CD14-positive monocyte (primary cell): ENCODE measurements at regions not wholly inside any gene's neighbourhood (a gene's known extent, or its start where the extent isn't known, plus 50 kb on each side); places are given as distances from the start of the nearest gene placed in this dataset.
"Not testable (repeated sequence)": the region's sequence is repeated elsewhere in the genome, so short reads cannot be mapped to it uniquely, and the experiment has no call there.

Source experiments
- DNase-seq, 3 donors: peaks; one replicate each; pipeline ENCODE4 v3.0.0-alpha.2; 2011 to 2022
- H2AFZ ChIP-seq: 2 replicates; pipeline ENCODE4 v1.6.0; 2012; ENCODE audit warnings: mild to moderate bottlenecking, low read depth, low read length, inconsistent platforms; ENCODE audit not compliant: insufficient read depth, poor library complexity, severe bottlenecking
- H3K27ac ChIP-seq, 2 donors: 1 replicate in 1 of 2; 2 replicates in 1 of 2; pipeline ENCODE4 v1.5.1; 2012 to 2013; ENCODE audit warnings: low read length in 2 of 2, control low read depth in 1 of 2, inconsistent platforms in 1 of 2, low read depth in 1 of 2, mild to moderate bottlenecking in 1 of 2
- H3K27me3 ChIP-seq, 2 donors: one replicate each; pipeline versions ENCODE4 v1.6.0 to v1.6.1; 2011 to 2013; ENCODE audit warnings: low read length in 2 of 2; ENCODE audit not compliant: control insufficient read depth in 2 of 2, insufficient read depth in 2 of 2
- H3K36me3 ChIP-seq, 2 donors: replicated peaks in 1 of 2; 1 replicate in 1 of 2; 2 replicates in 1 of 2; pipeline versions ENCODE4 v1.5.1 to v1.6.1; 2012 to 2013; ENCODE audit warnings: low read length in 2 of 2, control low read depth in 1 of 2, inconsistent platforms in 1 of 2, mild to moderate bottlenecking in 1 of 2; ENCODE audit not compliant: insufficient read depth in 2 of 2, control insufficient read depth in 1 of 2
- H3K4me1 ChIP-seq, 2 donors: 1 replicate in 1 of 2; 2 replicates in 1 of 2; pipeline versions ENCODE4 v1.5.1 to v1.6.1; 2012 to 2013; ENCODE audit warnings: low read length in 2 of 2, control low read depth in 1 of 2, inconsistent platforms in 1 of 2, mild to moderate bottlenecking in 1 of 2, moderate library complexity in 1 of 2; ENCODE audit not compliant: insufficient read depth in 2 of 2, control insufficient read depth in 1 of 2
- H3K4me2 ChIP-seq: replicated peaks from 2 replicates; pipeline ENCODE3; 2012; ENCODE audit warnings: low read length, moderate library complexity, mild to moderate bottlenecking; ENCODE audit not compliant: poor library complexity, severe bottlenecking; ENCODE audit errors: extremely low read depth
- H3K4me3 ChIP-seq, 3 experiments: fragments of 200-600 bp in 1 of 3; sonication (generic) in 1 of 3; replicated peaks in 1 of 3; 1 replicate in 2 of 3; 2 replicates in 1 of 3; pipeline ENCODE4 v1.5.1; 2011 to 2013; ENCODE audit warnings: low read length in 3 of 3, mild to moderate bottlenecking in 3 of 3, control low read depth in 2 of 3, low read depth in 2 of 3, inconsistent platforms in 1 of 3, moderate library complexity in 1 of 3
- H3K79me2 ChIP-seq: 2 replicates; pipeline ENCODE4 v1.6.0; 2012; ENCODE audit warnings: mild to moderate bottlenecking, control low read depth, inconsistent platforms, low read length, moderate library complexity; ENCODE audit not compliant: insufficient read depth
- H3K9ac ChIP-seq: 2 replicates; pipeline ENCODE4 v1.6.0; 2017; ENCODE audit warnings: low read length, mild to moderate bottlenecking; ENCODE audit not compliant: insufficient read depth, poor library complexity, severe bottlenecking
- H3K9me3 ChIP-seq, 2 donors: replicated peaks in 1 of 2; 1 replicate in 1 of 2; 2 replicates in 1 of 2; pipeline versions ENCODE4 v1.5.1 to v1.6.1; 2012 to 2013; ENCODE audit warnings: low read length in 2 of 2, control low read depth in 1 of 2; ENCODE audit not compliant: control insufficient read depth in 1 of 2, insufficient read depth in 1 of 2
- H4K20me1 ChIP-seq: 2 replicates; pipeline ENCODE4 v1.6.0; 2012; ENCODE audit warnings: mild to moderate bottlenecking, low read length, control low read depth, moderate library complexity; ENCODE audit not compliant: insufficient read depth
- H3K27ac Mint-ChIP-seq, 7 donors: one replicate each; pipeline ENCODE4 v1.8.0; 2020; ENCODE audit warnings: mild to moderate bottlenecking in 7 of 7, mixed read lengths in 7 of 7, moderate library complexity in 6 of 7, inconsistent platforms in 2 of 7
- H3K27me3 Mint-ChIP-seq, 3 donors: one replicate each; pipeline ENCODE4 v1.8.0; 2021 to 2022; ENCODE audit warnings: low read depth in 3 of 3, mild to moderate bottlenecking in 3 of 3, mixed read lengths in 3 of 3, moderate library complexity in 3 of 3, inconsistent platforms in 1 of 3
- H3K36me3 Mint-ChIP-seq, 2 donors: one replicate each; pipeline ENCODE4 v1.8.0; 2020; ENCODE audit warnings: mixed read lengths in 2 of 2, inconsistent platforms in 1 of 2, mild to moderate bottlenecking in 1 of 2
- H3K4me1 Mint-ChIP-seq: one replicate; pipeline ENCODE4 v1.8.0; 2020; ENCODE audit warnings: mild to moderate bottlenecking, mixed read lengths
- H3K4me3 Mint-ChIP-seq, 2 donors: one replicate each; pipeline ENCODE4 v1.8.0; 2020; ENCODE audit warnings: mild to moderate bottlenecking in 2 of 2, mixed read lengths in 2 of 2, moderate library complexity in 1 of 2
- H3K9me3 Mint-ChIP-seq, 7 donors: one replicate each; pipeline ENCODE4 v1.8.0; 2020 to 2022; ENCODE audit warnings: mixed read lengths in 7 of 7, mild to moderate bottlenecking in 6 of 7, moderate library complexity in 6 of 7, inconsistent platforms in 2 of 7
- CTCF ChIP-seq: fragments of 200-600 bp; IDR thresholded peaks from one replicate; pipeline ENCODE4 v1.8.0; 2022; ENCODE audit warnings: antibody characterized with exemption, mild to moderate bottlenecking
- WGBS: methylation state at CpG from one replicate; pipeline ENCODE4 v1.1.5; 2013; ENCODE audit warnings: missing lambda C conversion rate; ENCODE audit not compliant: insufficient coverage; 5-methylcytosine and 5-hydroxymethylcytosine counted together
- intact Hi-C, 2 donors: fragments of 100-400 bp; cut with micrococcal nuclease; formaldehyde crosslinking; loops; one replicate each; pipeline versions ENCODE4 v1.15.0 to v1.15.1; 2023

GRCh38 chr1:115515270-115515669, 126.5 kb upstream of the VANGL1 start:
- no peaks in the 10 kb centered on the region for H4K20me1 ChIP-seq
- no peak overlapping the region for H3K4me3 ChIP-seq
- intact Hi-C loops: no loop called here
- no peak overlapping the region for H3K4me2 ChIP-seq
- no peaks in the 10 kb centered on the region for H3K4me1 Mint-ChIP-seq
- no peak overlapping the region for H3K27ac Mint-ChIP-seq
- no peaks in the 10 kb centered on the region for H3K27me3 Mint-ChIP-seq
- H3K4me1 ChIP-seq: no peaks in the 10 kb centered on the region
- no peaks in the 10 kb centered on the region for H3K79me2 ChIP-seq
- no peak for DNase-seq
- H3K4me3 Mint-ChIP-seq: no peak overlapping the region
- no peaks in the 10 kb centered on the region for H3K9me3 ChIP-seq
- H3K36me3 Mint-ChIP-seq: no peaks in the 10 kb centered on the region
- no peak for TF ChIP-seq CTCF
- no peak overlapping the region for H3K27ac ChIP-seq
- H3K27me3 ChIP-seq: no peaks in the 10 kb centered on the region
- no peak overlapping the region for H2AFZ ChIP-seq
- peaks cover 0 to 2% (median 0%) of the 10 kb centered on the region in 7 donors for H3K9me3 Mint-ChIP-seq
- 96% methylated on average over 4 of the region's 4 CpGs for WGBS
- no peaks in the 10 kb centered on the region for H3K36me3 ChIP-seq
- H3K9ac ChIP-seq: no peak overlapping the region

GRCh38 chr1:115510226-115510625, 131.5 kb upstream of the VANGL1 start:
- peaks cover 7 to 11% of the 10 kb centered on the region in 2 donors for H3K4me1 ChIP-seq
- peaks cover 11% of the 10 kb centered on the region for H3K4me1 Mint-ChIP-seq
- H3K9me3 ChIP-seq, DNase-seq, H4K20me1 ChIP-seq, H3K27ac ChIP-seq, H3K79me2 ChIP-seq, H3K27me3 ChIP-seq, intact Hi-C loops, H3K27me3 Mint-ChIP-seq, H3K9ac ChIP-seq, H3K9me3 Mint-ChIP-seq, H2AFZ ChIP-seq, H3K4me3 Mint-ChIP-seq, H3K36me3 ChIP-seq, H3K36me3 Mint-ChIP-seq, H3K4me3 ChIP-seq, H3K27ac Mint-ChIP-seq, H3K4me2 ChIP-seq: not testable (repeated sequence)
- 95% methylated on average over 4 of the region's 4 CpGs for WGBS
